Sigmoid colon (tissue), 6 donors: ENCODE measurements at regions not wholly inside any gene's neighbourhood (a gene's known extent, or its start where the extent isn't known, plus 50 kb on each side); places are given as distances from the start of the nearest gene placed in this dataset.

Source experiments
- DNase-seq: peaks from one replicate; pipeline ENCODE4 v3.0.0-alpha.2; 2019
- H3K27ac ChIP-seq, 4 donors: fragments of 200-600 bp; sonication (generic); one replicate each; pipeline ENCODE4 v1.5.1; 2016 to 2019; ENCODE audit warnings: mild to moderate bottlenecking in 1 of 4
- H3K27me3 ChIP-seq, 3 donors: fragments of 200-600 bp; sonication (generic); one replicate each; pipeline ENCODE4 v1.5.1; 2019; ENCODE audit warnings: mild to moderate bottlenecking in 1 of 3
- H3K36me3 ChIP-seq, 4 donors: fragments of 200-600 bp; sonication (generic); one replicate each; pipeline ENCODE4 v1.5.1; 2016 to 2019
- H3K4me1 ChIP-seq, 4 donors: fragments of 200-600 bp; sonication (generic); one replicate each; pipeline ENCODE4 v1.5.1; 2017 to 2019
- H3K4me3 ChIP-seq, 4 donors: fragments of 200-600 bp; sonication (generic); one replicate each; pipeline ENCODE4 v1.5.1; 2017 to 2019; ENCODE audit warnings: mild to moderate bottlenecking in 2 of 4, moderate library complexity in 1 of 4
- H3K9me3 ChIP-seq, 4 donors: fragments of 200-600 bp in 3 of 4; sonication (generic) in 3 of 4; one replicate each; pipeline versions ENCODE4 v1.5.1 to v1.6.1; 2013 to 2019
- CTCF ChIP-seq, 4 experiments: fragments of 450-650 bp in 3 of 4; fragments of 200-600 bp in 1 of 4; IDR thresholded peaks; one replicate each; pipeline ENCODE4 v1.5.1; 2016 to 2019; ENCODE audit warnings: antibody characterized with exemption in 4 of 4, mild to moderate bottlenecking in 3 of 4, moderate library complexity in 2 of 4
- EP300 ChIP-seq, 4 donors: sonication (generic); formaldehyde crosslinking; IDR thresholded peaks; one replicate each; pipeline ENCODE4 v1.6.1; 2017; ENCODE audit warnings: antibody characterized with exemption in 4 of 4
- POLR2A ChIP-seq, 2 donors: fragments of 450-650 bp; IDR thresholded peaks; one replicate each; pipeline ENCODE4 v1.6.1; 2016; ENCODE audit warnings: antibody characterized with exemption in 2 of 2, mild to moderate bottlenecking in 2 of 2, moderate library complexity in 2 of 2
- POLR2AphosphoS5 ChIP-seq, 4 donors: sonication (generic); formaldehyde crosslinking; IDR thresholded peaks; one replicate each; pipeline ENCODE4 v1.6.1; 2017; ENCODE audit warnings: antibody characterized with exemption in 4 of 4
- WGBS, 2 donors: extraction: QIAGEN DNeasy Blood & Tissue Kit; methylation state at CpG; one replicate each; pipeline ENCODE4 v1.1.7; 2013; 5-methylcytosine and 5-hydroxymethylcytosine counted together
- intact Hi-C: fragments of 100-400 bp; cut with DNase I; formaldehyde crosslinking; loops from one replicate; pipeline ENCODE4 v1.15.1; 2023
- donor health status: healthy with polysubstance abuse.
- donor health status: healthy.

- Histone ChIP-seq H3K27me3 (no peaks in the 10 kb centered on the region), H3K9me3 (no peaks in the 10 kb centered on the region), H3K4me3 (no peak overlapping the region), H3K27ac (no peak overlapping the region), H3K4me1 (no peaks in the 10 kb centered on the region), H3K36me3 (no peaks in the 10 kb centered on the region)
- TF ChIP-seq EP300 (IDR thresholded peaks at IDR 0.05) (no peak), POLR2A (IDR thresholded peaks at IDR 0.05) (no peak), CTCF (IDR thresholded peaks at IDR 0.05) (no peak), POLR2AphosphoS5 (IDR thresholded peaks at IDR 0.05) (no peak)
- DNase-seq, result no peak
- WGBS, 2 donors, result 84 to 89% methylated on average over 5 of the region's 5 CpGs
- intact Hi-C loops, result no loop called here
Observed at GRCh38 chr7:36076074-36076473, 77.0 kb upstream of the EEPD1 start.

GRCh38 chr7:36078816-36079360, 74.2 kb upstream of the EEPD1 start:
- whole genome bisulfite sequencing, 2 donors, result 93 to 95% methylated on average over 13 of the region's 13 CpGs
- Histone ChIP-seq H3K27me3 (no peaks in the 10 kb centered on the region), H3K4me3 (no peak overlapping the region), H3K36me3 (no peaks in the 10 kb centered on the region), H3K27ac (no peak overlapping the region), H3K9me3 (no peaks in the 10 kb centered on the region), H3K4me1 (no peaks in the 10 kb centered on the region)
- TF ChIP-seq POLR2AphosphoS5 (IDR thresholded peaks at IDR 0.05) (no peak), EP300 (IDR thresholded peaks at IDR 0.05) (no peak), POLR2A (IDR thresholded peaks at IDR 0.05) (no peak)
- intact Hi-C loops, result no loop called here
- no peak for DNase-seq

GRCh38 chr7:36079446-36080025, 73.5 kb upstream of the EEPD1 start:
- no peaks in the 10 kb centered on the region for H3K9me3 ChIP-seq
- WGBS, 2 donors, result 82 to 87% methylated on average over 5 of the region's 5 CpGs
- H3K27ac ChIP-seq, result no peak overlapping the region
- intact Hi-C loops, result no loop called here
- no peaks in the 10 kb centered on the region for H3K4me1 ChIP-seq
- no peaks in the 10 kb centered on the region for H3K36me3 ChIP-seq
- no peaks in the 10 kb centered on the region for H3K27me3 ChIP-seq
- H3K4me3 ChIP-seq, result no peak overlapping the region
- DNase-seq, result no peak
- no peak for TF ChIP-seq POLR2A (IDR thresholded peaks at IDR 0.05)
- TF ChIP-seq POLR2AphosphoS5 (IDR thresholded peaks at IDR 0.05), result no peak
- TF ChIP-seq EP300 (IDR thresholded peaks at IDR 0.05), result no peak
- no peak for TF ChIP-seq CTCF (IDR thresholded peaks at IDR 0.05)

- intact Hi-C loops, result no loop called here
- Histone ChIP-seq H3K27me3 (no peaks in the 10 kb centered on the region), H3K4me1 (no peaks in the 10 kb centered on the region), H3K27ac (no peak overlapping the region), H3K4me3 (no peak overlapping the region), H3K36me3 (no peaks in the 10 kb centered on the region), H3K9me3 (no peaks in the 10 kb centered on the region)
- DNase-seq, result no peak
- TF ChIP-seq EP300 (IDR thresholded peaks at IDR 0.05), result no peak
- TF ChIP-seq POLR2AphosphoS5 (IDR thresholded peaks at IDR 0.05), result no peak
- TF ChIP-seq CTCF (IDR thresholded peaks at IDR 0.05), result no peak
- no peak for TF ChIP-seq POLR2A (IDR thresholded peaks at IDR 0.05)
- 90 to 92% methylated on average over 5 of the region's 5 CpGs for whole genome bisulfite sequencing, 2 donors
Observed at GRCh38 chr7:36080843-36081242, 72.2 kb upstream of the EEPD1 start.

- intact Hi-C loops, result no loop called here
- Histone ChIP-seq H3K27ac (no peak overlapping the region), H3K4me1 (no peaks in the 10 kb centered on the region), H3K4me3 (no peak overlapping the region), H3K27me3 (no peaks in the 10 kb centered on the region), H3K9me3 (no peaks in the 10 kb centered on the region), H3K36me3 (no peaks in the 10 kb centered on the region)
- 83 to 88% methylated on average over 4 of the region's 4 CpGs for WGBS, 2 donors
- no peak for DNase-seq
- TF ChIP-seq POLR2AphosphoS5 (IDR thresholded peaks at IDR 0.05) (no peak), EP300 (IDR thresholded peaks at IDR 0.05) (no peak), CTCF (IDR thresholded peaks at IDR 0.05) (no peak), POLR2A (IDR thresholded peaks at IDR 0.05) (no peak)
Observed at GRCh38 chr7:36082216-36082615, 70.8 kb upstream of the EEPD1 start.
